Keratinocyte (primary cell): ENCODE measurements at regions not wholly inside any gene's neighbourhood (a gene's known extent, or its start where the extent isn't known, plus 50 kb on each side); places are given as distances from the start of the nearest gene placed in this dataset.
"Not testable (repeated sequence)": the region's sequence is repeated elsewhere in the genome, so short reads cannot be mapped to it uniquely, and the experiment has no call there.

Experiments
- DNase-seq: peaks from one replicate; pipeline ENCODE4 v3.0.0-alpha.2; 2011; ENCODE audit warnings: low read depth, missing footprints, low spot score
- FAIRE-seq: peaks from 2 replicates; lab custom pipeline; 2011; peaks lifted over from hg19 to GRCh38; lab: Jason Lieb, UNC
- H2AFZ ChIP-seq: 2 replicates; pipeline ENCODE4 v1.6.0; 2012; ENCODE audit warnings: low read length, control low read depth, inconsistent platforms; ENCODE audit not compliant: control insufficient read depth
- H3K27ac ChIP-seq: 2 replicates; pipeline ENCODE4 v1.5.1; 2011; ENCODE audit warnings: low read length; ENCODE audit not compliant: control insufficient read depth, insufficient read depth
- H3K27me3 ChIP-seq: 3 replicates; pipeline ENCODE4 v1.6.0; 2011; ENCODE audit warnings: low read length; ENCODE audit not compliant: control insufficient read depth, insufficient read depth; ENCODE audit errors: extremely low read depth
- H3K36me3 ChIP-seq, 2 experiments: 2 replicates in 1 of 2; 3 replicates in 1 of 2; pipeline ENCODE4 v1.5.1; 2011; ENCODE audit warnings: low read length in 2 of 2, mild to moderate bottlenecking in 1 of 2; ENCODE audit not compliant: control insufficient read depth in 2 of 2, insufficient read depth in 2 of 2; ENCODE audit errors: extremely low read depth in 1 of 2
- H3K4me1 ChIP-seq: 3 replicates; pipeline ENCODE4 v1.5.1; 2011; ENCODE audit warnings: low read length; ENCODE audit not compliant: control insufficient read depth, insufficient read depth; ENCODE audit errors: extremely low read depth
- H3K4me2 ChIP-seq: 3 replicates; pipeline ENCODE4 v1.6.0; 2011; ENCODE audit warnings: low read depth, low read length; ENCODE audit not compliant: control insufficient read depth, insufficient read depth; ENCODE audit errors: extremely low read depth
- H3K4me3 ChIP-seq, 3 experiments: fragments of 200-600 bp in 1 of 3; sonication (generic) in 1 of 3; 2 replicates in 2 of 3; 3 replicates in 1 of 3; pipeline ENCODE4 v1.5.1; 2011 to 2016; ENCODE audit warnings: low read length in 3 of 3, mild to moderate bottlenecking in 3 of 3, control low read depth in 2 of 3, inconsistent platforms in 1 of 3, low read depth in 1 of 3, mixed read lengths in 1 of 3, mixed run types in 1 of 3, moderate library complexity in 1 of 3; ENCODE audit not compliant: control insufficient read depth in 2 of 3, insufficient read depth in 2 of 3; ENCODE audit errors: extremely low read depth in 1 of 3
- H3K79me2 ChIP-seq: 2 replicates; pipeline ENCODE4 v1.6.0; 2012; ENCODE audit warnings: low read length; ENCODE audit not compliant: control insufficient read depth, insufficient read depth
- H3K9ac ChIP-seq: 3 replicates; pipeline ENCODE4 v1.6.0; 2011; ENCODE audit warnings: low read length; ENCODE audit not compliant: control insufficient read depth, insufficient read depth; ENCODE audit errors: extremely low read depth
- H3K9me1 ChIP-seq: 3 replicates; pipeline ENCODE4 v1.6.0; 2011; ENCODE audit warnings: low read length; ENCODE audit not compliant: control insufficient read depth, insufficient read depth; ENCODE audit errors: extremely low read depth
- H3K9me3 ChIP-seq: 2 replicates; pipeline ENCODE4 v1.5.1; 2012; ENCODE audit warnings: low read depth, low read length; ENCODE audit not compliant: control insufficient read depth
- H4K20me1 ChIP-seq: 3 replicates; pipeline ENCODE4 v1.6.0; 2011; ENCODE audit warnings: low read length; ENCODE audit not compliant: control insufficient read depth, insufficient read depth; ENCODE audit errors: extremely low read depth
- EZH2 ChIP-seq: IDR thresholded peaks from one replicate; pipeline ENCODE4 v1.6.1; 2012; ENCODE audit warnings: inconsistent platforms, mild to moderate bottlenecking, low read length, moderate library complexity
- dilution Hi-C: fragments of 300-500 bp; cut with MboI; formaldehyde crosslinking; loops from one replicate; pipeline ENCODE4 v1.7.0; 2020; ENCODE audit warnings: low sequenced_read_pairs; ENCODE audit not compliant: extremely low pct_ligation_motif_present
- TF ChIP-seq, protein P1 (sequence below), 3 experiments: IDR thresholded peaks in 1 of 3; conservative IDR thresholded peaks in 1 of 3; optimal IDR thresholded peaks in 1 of 3; 2 replicates in 2 of 3; 3 replicates in 1 of 3; pipeline versions ENCODE3 to v1.5.1; 2011; ENCODE audit warnings: low read length in 3 of 3, mild to moderate bottlenecking in 3 of 3, moderate library complexity in 2 of 3, control low read depth in 1 of 3, inconsistent platforms in 1 of 3; ENCODE audit not compliant: insufficient read depth in 2 of 3; ENCODE audit errors: extremely low read depth in 1 of 3

DNA sequence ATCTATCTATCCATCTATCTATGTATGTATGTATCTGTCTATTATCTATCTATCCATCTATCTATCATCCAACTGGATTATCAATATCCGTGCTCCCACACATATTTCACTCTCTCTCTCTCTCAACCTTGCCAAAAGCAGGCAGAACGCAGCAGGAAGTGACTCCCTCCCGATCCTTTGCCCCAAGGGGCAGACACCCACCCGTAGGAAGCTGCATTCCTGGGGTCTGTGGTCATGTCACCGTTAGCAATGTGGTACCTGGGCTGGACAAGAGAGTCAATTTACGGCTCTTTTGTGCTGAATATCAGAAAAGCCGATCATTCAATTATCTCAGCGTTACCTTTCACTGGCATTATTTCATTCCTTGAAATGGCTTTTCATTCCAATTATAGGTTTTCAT is 119.6 kb upstream of the PPP2R3B start:
- dilution Hi-C loops, result no loop called here
- H4K20me1 ChIP-seq, result no peaks in the 10 kb centered on the region

GRCh38 chrX:508163-508562 is 121.5 kb upstream of the PPP2R3B start:
- DNase-seq (no peak), FAIRE-seq (no peak)
- Histone ChIP-seq H3K4me3 (no peak overlapping the region), H3K4me1 (no peaks in the 10 kb centered on the region), H3K79me2 (no peaks in the 10 kb centered on the region), H3K27ac (no peak overlapping the region), H3K27me3 (no peaks in the 10 kb centered on the region), H3K9me1 (no peaks in the 10 kb centered on the region), H3K36me3 (no peaks in the 10 kb centered on the region), H4K20me1 (no peaks in the 10 kb centered on the region), H3K9me3 (peaks cover 2% of the 10 kb centered on the region), H3K9ac (no peak overlapping the region), H2AFZ (no peak overlapping the region), H3K4me2 (no peak overlapping the region)
- dilution Hi-C loops, result no loop called here
- TF ChIP-seq, protein P1, sequence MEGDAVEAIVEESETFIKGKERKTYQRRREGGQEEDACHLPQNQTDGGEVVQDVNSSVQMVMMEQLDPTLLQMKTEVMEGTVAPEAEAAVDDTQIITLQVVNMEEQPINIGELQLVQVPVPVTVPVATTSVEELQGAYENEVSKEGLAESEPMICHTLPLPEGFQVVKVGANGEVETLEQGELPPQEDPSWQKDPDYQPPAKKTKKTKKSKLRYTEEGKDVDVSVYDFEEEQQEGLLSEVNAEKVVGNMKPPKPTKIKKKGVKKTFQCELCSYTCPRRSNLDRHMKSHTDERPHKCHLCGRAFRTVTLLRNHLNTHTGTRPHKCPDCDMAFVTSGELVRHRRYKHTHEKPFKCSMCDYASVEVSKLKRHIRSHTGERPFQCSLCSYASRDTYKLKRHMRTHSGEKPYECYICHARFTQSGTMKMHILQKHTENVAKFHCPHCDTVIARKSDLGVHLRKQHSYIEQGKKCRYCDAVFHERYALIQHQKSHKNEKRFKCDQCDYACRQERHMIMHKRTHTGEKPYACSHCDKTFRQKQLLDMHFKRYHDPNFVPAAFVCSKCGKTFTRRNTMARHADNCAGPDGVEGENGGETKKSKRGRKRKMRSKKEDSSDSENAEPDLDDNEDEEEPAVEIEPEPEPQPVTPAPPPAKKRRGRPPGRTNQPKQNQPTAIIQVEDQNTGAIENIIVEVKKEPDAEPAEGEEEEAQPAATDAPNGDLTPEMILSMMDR (optimal IDR thresholded peaks at IDR 0.05 in 1 of 3, IDR thresholded peaks at IDR 0.05 in 1 of 3, conservative IDR thresholded peaks at IDR 0.05 in 1 of 3; ENCODE audit: extremely low read depth in 1 of 3, insufficient read depth in 2 of 3, low read length in 3 of 3), result no peak
- no peak for TF ChIP-seq EZH2

More for the DNA sequence above, 119.6 kb upstream of the PPP2R3B start:
- FAIRE-seq (no peak), DNase-seq (no peak)
- no peak overlapping the region for H2AFZ ChIP-seq
- H3K79me2 ChIP-seq, result no peaks in the 10 kb centered on the region
- no peak overlapping the region for H3K4me2 ChIP-seq
- H3K36me3 ChIP-seq, result no peaks in the 10 kb centered on the region
- no peak overlapping the region for H3K27ac ChIP-seq
- TF ChIP-seq, protein P1 (optimal IDR thresholded peaks at IDR 0.05 in 1 of 3, IDR thresholded peaks at IDR 0.05 in 1 of 3, conservative IDR thresholded peaks at IDR 0.05 in 1 of 3; ENCODE audit: extremely low read depth in 1 of 3, insufficient read depth in 2 of 3, low read length in 3 of 3), result no peak
- TF ChIP-seq EZH2, result no peak
- no peaks in the 10 kb centered on the region for H3K27me3 ChIP-seq
- H3K9ac ChIP-seq, result no peak overlapping the region
- peaks cover 8% of the 10 kb centered on the region for H3K9me3 ChIP-seq
- no peaks in the 10 kb centered on the region for H3K4me1 ChIP-seq
- no peak overlapping the region for H3K4me3 ChIP-seq
- no peaks in the 10 kb centered on the region for H3K9me1 ChIP-seq

GRCh38 chrX:508821-509220 is 121.8 kb upstream of the SHOX start:
- H3K9me1 ChIP-seq, dilution Hi-C loops, FAIRE-seq, DNase-seq, H3K36me3 ChIP-seq, H3K9ac ChIP-seq, H3K27me3 ChIP-seq, H3K4me1 ChIP-seq, H2AFZ ChIP-seq, H3K9me3 ChIP-seq, H3K4me3 ChIP-seq, H4K20me1 ChIP-seq, H3K27ac ChIP-seq, H3K4me2 ChIP-seq, H3K79me2 ChIP-seq: not testable (repeated sequence)

DNA sequence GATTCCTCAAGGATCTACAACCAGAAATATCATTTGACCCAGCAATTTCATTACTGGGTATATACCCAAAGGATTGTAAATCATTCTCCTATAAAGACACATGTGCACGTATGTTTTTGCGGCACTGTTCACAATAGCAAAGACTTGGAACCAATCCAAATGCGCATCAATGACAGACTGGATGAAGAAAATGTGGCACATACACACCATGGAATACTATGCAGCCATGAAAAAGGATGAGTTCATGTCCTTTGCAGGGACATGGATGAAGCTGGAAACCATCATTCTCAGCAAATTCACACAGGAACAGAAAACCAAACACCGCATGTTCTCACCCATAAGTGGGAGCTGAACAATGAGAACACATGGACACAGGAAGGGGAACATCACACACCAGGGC is 119.5 kb upstream of the SHOX start:
- H2AFZ ChIP-seq, H3K79me2 ChIP-seq, DNase-seq, H3K27me3 ChIP-seq, H3K9me1 ChIP-seq, H3K4me3 ChIP-seq, H3K4me2 ChIP-seq, H3K36me3 ChIP-seq, H4K20me1 ChIP-seq, H3K27ac ChIP-seq, H3K4me1 ChIP-seq, H3K9me3 ChIP-seq, H3K9ac ChIP-seq, FAIRE-seq, dilution Hi-C loops: not testable (repeated sequence)
